ENCODE measurements at regions not wholly inside any gene's neighbourhood (a gene's known extent, or its start where the extent isn't known, plus 50 kb on each side); places are given as distances from the start of the nearest gene placed in this dataset.

DNA sequence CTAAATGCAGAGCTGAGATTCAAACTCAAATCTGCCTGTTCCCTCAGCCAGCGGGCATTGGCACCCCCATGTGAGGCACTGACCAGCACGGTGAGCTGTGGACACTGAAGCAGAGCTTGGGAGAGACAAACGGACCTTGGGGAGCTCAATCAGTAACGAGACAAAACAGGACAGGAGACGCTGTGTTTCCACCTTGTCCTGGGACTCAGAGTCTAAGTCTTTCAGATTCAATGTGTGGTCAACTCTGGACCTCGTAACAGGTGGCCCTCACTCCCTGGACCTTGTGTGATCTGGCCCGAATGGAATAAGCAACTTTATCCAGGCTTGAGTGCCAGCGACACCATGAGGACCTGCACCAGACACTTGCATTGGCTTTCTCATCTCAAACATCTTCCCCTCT, 232.5 kb downstream of the UACA start:
- Histone ChIP-seq H3K9ac (ENCODE audit: low read length) (no peak overlapping the region), H2AFZ (ENCODE audit: low read depth, low read length, poor library complexity, severe bottlenecking) (no peak overlapping the region), H3K36me3 (ENCODE audit: control insufficient read depth in 1 of 2, insufficient read depth in 2 of 2, low read length in 2 of 2) (no peaks in the 10 kb centered on the region), H3K9me3 (ENCODE audit: control insufficient read depth in 1 of 2, insufficient read depth in 1 of 2, low read depth in 1 of 2, low read length in 2 of 2) (no peaks in the 10 kb centered on the region), H3K79me2 (ENCODE audit: insufficient read depth, low read length) (no peaks in the 10 kb centered on the region), H3K27me3 (ENCODE audit: insufficient read depth, low read length) (peaks cover 48% of the 10 kb centered on the region; the same call in 1 of the 2 replicates), H3K27ac (ENCODE audit: low read depth, low read length) (no peak overlapping the region), H3K9me2 (ENCODE audit: insufficient read depth) (no peaks in the 10 kb centered on the region), H3K4me1 (ENCODE audit: control insufficient read depth in 1 of 2, insufficient read depth in 2 of 2, low read length in 2 of 2) (peaks cover 29 to 33% of the 10 kb centered on the region in 2 experiments), H3K4me3 (replicated peaks in 1 of 2; ENCODE audit: low read depth in 1 of 2, low read length in 2 of 2) (no peak overlapping the region), H3K4me2 (ENCODE audit: low read length) (no peak overlapping the region), H4K20me1 (ENCODE audit: insufficient read depth) (no peaks in the 10 kb centered on the region)
- ATAC-seq: no peak
- POLR2A ChIA-PET: no interaction called here
- CTCF ChIA-PET: interaction anchor here (0.8 kb wide), 1 partner anchor 38 kb away, joined by 3 read pairs; no protein-coding TSS in a partner anchor
- RAD21 ChIA-PET (ENCODE audit: low non-redundant PET in 1 of 2, low total read pairs in 2 of 2, uncharacterized antibody in 2 of 2, unreplicated experiment in 2 of 2): no interaction called here
- TF ChIP-seq ELF1 (IDR thresholded peaks at IDR 0.05; ENCODE audit: borderline replicate concordance, low read depth): no peak
- TF ChIP-seq CBX3 (IDR thresholded peaks at IDR 0.05; ENCODE audit: low read depth): no peak
- TF ChIP-seq JUND (IDR thresholded peaks at IDR 0.05): no peak
- TF ChIP-seq, protein P1, sequence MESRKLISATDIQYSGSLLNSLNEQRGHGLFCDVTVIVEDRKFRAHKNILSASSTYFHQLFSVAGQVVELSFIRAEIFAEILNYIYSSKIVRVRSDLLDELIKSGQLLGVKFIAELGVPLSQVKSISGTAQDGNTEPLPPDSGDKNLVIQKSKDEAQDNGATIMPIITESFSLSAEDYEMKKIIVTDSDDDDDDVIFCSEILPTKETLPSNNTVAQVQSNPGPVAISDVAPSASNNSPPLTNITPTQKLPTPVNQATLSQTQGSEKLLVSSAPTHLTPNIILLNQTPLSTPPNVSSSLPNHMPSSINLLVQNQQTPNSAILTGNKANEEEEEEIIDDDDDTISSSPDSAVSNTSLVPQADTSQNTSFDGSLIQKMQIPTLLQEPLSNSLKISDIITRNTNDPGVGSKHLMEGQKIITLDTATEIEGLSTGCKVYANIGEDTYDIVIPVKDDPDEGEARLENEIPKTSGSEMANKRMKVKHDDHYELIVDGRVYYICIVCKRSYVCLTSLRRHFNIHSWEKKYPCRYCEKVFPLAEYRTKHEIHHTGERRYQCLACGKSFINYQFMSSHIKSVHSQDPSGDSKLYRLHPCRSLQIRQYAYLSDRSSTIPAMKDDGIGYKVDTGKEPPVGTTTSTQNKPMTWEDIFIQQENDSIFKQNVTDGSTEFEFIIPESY (IDR thresholded peaks at IDR 0.05; ENCODE audit: extremely low read depth, insufficient replicate concordance, low read length): no peak
- no peak for TF ChIP-seq ZFX (IDR thresholded peaks at IDR 0.05)
- TF ChIP-seq, protein P2, sequence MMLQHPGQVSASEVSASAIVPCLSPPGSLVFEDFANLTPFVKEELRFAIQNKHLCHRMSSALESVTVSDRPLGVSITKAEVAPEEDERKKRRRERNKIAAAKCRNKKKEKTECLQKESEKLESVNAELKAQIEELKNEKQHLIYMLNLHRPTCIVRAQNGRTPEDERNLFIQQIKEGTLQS (IDR thresholded peaks at IDR 0.05): no peak
- no peak for TF ChIP-seq POLR2A (IDR thresholded peaks at IDR 0.05; ENCODE audit: borderline replicate concordance, extremely low read depth, insufficient read depth, insufficient read length)
- TF ChIP-seq EZH2 (IDR thresholded peaks at IDR 0.05): no peak
- TF ChIP-seq SIN3A (IDR thresholded peaks at IDR 0.05; ENCODE audit: low read depth): no peak
- TF ChIP-seq YY1 (IDR thresholded peaks at IDR 0.05; ENCODE audit: extremely low read depth, insufficient replicate concordance, low read depth, low read length): no peak
- TF ChIP-seq EGR1 (IDR thresholded peaks at IDR 0.05; ENCODE audit: low read depth): no peak
- no peak for TF ChIP-seq SRF (IDR thresholded peaks at IDR 0.05; ENCODE audit: low read depth)
- BruUV-seq (replicated peaks): no TSS peak
- intact Hi-C loops (cut with micrococcal nuclease): no loop called here
- no peak for DNase-seq (ENCODE audit: low read depth, low spot score)
